ENCODE measurements at regions not wholly inside any gene's neighbourhood (a gene's known extent, or its start where the extent isn't known, plus 50 kb on each side); places are given as distances from the start of the nearest gene placed in this dataset.

- TF ChIP-seq CTCF (conservative IDR thresholded peaks at IDR 0.05) = no peak
- TF ChIP-seq EZH2 (IDR thresholded peaks at IDR 0.05; ENCODE audit: low read depth) = no peak
Observed at GRCh38 chr2:59277671-59278070, 1036.5 kb upstream of the FANCL start.

Data from PC-9 (cell line).